ENCODE measurements at regions not wholly inside any gene's neighbourhood (a gene's known extent, or its start where the extent isn't known, plus 50 kb on each side); places are given as distances from the start of the nearest gene placed in this dataset.

DNA sequence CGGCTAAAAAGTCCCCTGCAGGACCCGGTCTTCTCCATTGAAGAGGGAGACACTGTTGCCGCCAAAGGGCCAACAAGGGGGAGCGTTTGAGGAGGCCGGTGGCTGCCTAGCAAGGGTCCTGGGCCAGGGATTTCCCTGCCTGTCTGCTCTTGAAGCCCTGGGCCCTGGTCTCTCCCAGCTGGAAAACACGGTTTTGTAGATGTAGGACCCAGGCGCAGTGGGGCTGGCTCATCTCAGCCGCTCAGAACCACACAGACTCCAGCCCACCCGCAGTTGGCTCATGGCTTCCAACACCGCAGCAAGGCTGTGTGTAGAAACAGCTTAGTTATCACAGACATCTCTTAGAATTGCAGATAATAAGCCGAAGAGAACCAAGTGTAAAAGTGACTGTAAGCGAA lies 57.1 kb upstream of the TWIST2 start:
- peaks cover 18% of the 10 kb centered on the region for H3K27me3 Mint-ChIP-seq
- H3K4me1 Mint-ChIP-seq (ENCODE audit: low read depth) = no peaks in the 10 kb centered on the region
- H3K9me3 Mint-ChIP-seq = no peaks in the 10 kb centered on the region
- H3K36me3 Mint-ChIP-seq (ENCODE audit: low read depth) = no peaks in the 10 kb centered on the region
- DNase-seq = no peak
- no peak overlapping the region for H3K27ac Mint-ChIP-seq
- H3K4me3 Mint-ChIP-seq = no peak overlapping the region

GRCh38 chr2:238791354-238791753 lies 56.5 kb upstream of the TWIST2 start:
- Mint-ChIP-seq H3K27ac (no peak overlapping the region), H3K4me1 (ENCODE audit: low read depth) (no peaks in the 10 kb centered on the region), H3K36me3 (ENCODE audit: low read depth) (no peaks in the 10 kb centered on the region), H3K9me3 (no peaks in the 10 kb centered on the region), H3K4me3 (no peak overlapping the region), H3K27me3 (peaks cover 17% of the 10 kb centered on the region)
- no peak for DNase-seq

DNA sequence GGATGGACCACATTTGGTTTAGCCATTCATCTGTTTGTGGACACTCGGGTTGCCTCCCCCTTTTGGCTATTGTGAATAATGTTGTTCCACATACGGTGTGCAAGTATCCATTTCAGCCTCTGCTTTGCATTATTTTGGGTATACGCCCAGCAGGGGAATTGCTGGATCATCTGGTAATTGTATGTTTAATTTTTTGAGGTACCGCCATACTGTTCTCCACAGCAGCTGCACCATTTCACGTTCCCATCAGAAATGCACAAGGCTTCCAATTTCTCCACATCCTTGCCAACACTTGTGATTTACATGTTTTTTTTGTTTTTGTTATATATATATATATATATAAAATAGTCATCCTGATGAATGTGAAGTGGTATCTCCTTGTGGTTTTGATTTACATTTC lies 54.6 kb upstream of the TWIST2 start:
- Mint-ChIP-seq H3K27ac (no peak overlapping the region), H3K27me3 (peaks cover 26% of the 10 kb centered on the region), H3K4me3 (no peak overlapping the region), H3K9me3 (no peaks in the 10 kb centered on the region), H3K4me1 (ENCODE audit: low read depth) (no peaks in the 10 kb centered on the region), H3K36me3 (ENCODE audit: low read depth) (no peaks in the 10 kb centered on the region)
- no peak for DNase-seq

- Mint-ChIP-seq H3K4me3 (no peak overlapping the region), H3K27ac (no peak overlapping the region), H3K4me1 (ENCODE audit: low read depth) (no peaks in the 10 kb centered on the region), H3K36me3 (ENCODE audit: low read depth) (no peaks in the 10 kb centered on the region), H3K9me3 (no peaks in the 10 kb centered on the region), H3K27me3 (peaks cover 28% of the 10 kb centered on the region)
- DNase-seq = no peak
Observed at GRCh38 chr2:238793801-238794449, 54.0 kb upstream of the TWIST2 start.

DNA sequence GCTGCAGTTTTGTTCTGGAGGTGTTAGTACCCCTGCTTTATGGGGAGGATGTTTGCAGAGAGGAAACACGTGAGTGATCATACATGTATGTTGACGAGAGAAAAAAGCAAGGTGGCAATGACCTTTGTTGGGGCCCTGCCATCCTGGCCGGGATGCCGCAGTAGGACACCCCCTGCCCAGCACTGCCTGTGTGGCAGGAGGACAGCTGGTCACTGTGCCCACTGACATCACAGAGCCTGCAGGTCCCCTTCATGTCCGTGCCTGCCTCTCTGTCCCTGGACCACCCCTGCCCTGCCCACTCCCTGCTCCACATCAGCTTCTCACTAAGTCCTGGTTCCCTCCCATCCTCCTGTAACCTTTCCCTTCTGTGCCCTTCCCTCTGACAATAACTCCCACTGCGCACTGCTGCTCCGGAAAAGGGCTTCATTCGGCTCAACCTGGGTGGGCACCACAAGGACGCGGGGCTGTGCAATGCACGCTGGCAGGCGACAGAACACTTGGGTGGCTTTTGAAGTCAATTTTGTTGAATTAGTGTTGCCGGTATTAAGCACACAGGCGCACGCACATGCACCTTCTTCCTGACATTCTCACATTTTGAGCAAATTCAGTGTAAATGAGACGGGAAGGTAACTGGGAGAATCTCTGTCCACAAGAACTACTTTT lies 51.5 kb upstream of the TWIST2 start:
- Mint-ChIP-seq H3K36me3 (ENCODE audit: low read depth) (no peaks in the 10 kb centered on the region), H3K9me3 (no peaks in the 10 kb centered on the region), H3K4me1 (ENCODE audit: low read depth) (no peaks in the 10 kb centered on the region), H3K4me3 (no peak overlapping the region), H3K27me3 (peaks cover 35% of the 10 kb centered on the region), H3K27ac (no peak overlapping the region)
- no peak for DNase-seq

- H3K27me3 Mint-ChIP-seq = peaks cover 39% of the 10 kb centered on the region
Observed at GRCh38 chr2:238797537-238797936, 50.3 kb upstream of the TWIST2 start.

More at GRCh38 chr2:238797537-238797936, 50.3 kb upstream of the TWIST2 start:
- no peak for DNase-seq
- Mint-ChIP-seq H3K27ac (no peak overlapping the region), H3K4me1 (ENCODE audit: low read depth) (no peaks in the 10 kb centered on the region), H3K4me3 (no peak overlapping the region), H3K36me3 (ENCODE audit: low read depth) (no peaks in the 10 kb centered on the region), H3K9me3 (no peaks in the 10 kb centered on the region)
